ENCODE measurements at regions not wholly inside any gene's neighbourhood (a gene's known extent, or its start where the extent isn't known, plus 50 kb on each side); places are given as distances from the start of the nearest gene placed in this dataset.

GRCh38 chr7:41220266-41220665 is 482.6 kb downstream of the INHBA start:
- TF ChIP-seq CTCF (IDR thresholded peaks at IDR 0.05): no peak
- no peak for TF ChIP-seq EP300 (IDR thresholded peaks at IDR 0.05)
- TF ChIP-seq POLR2A (IDR thresholded peaks at IDR 0.05): no peak

Measured in stomach (tissue), 4 donors.